Bronchial epithelial cell (primary cell): ENCODE measurements at regions not wholly inside any gene's neighbourhood (a gene's known extent, or its start where the extent isn't known, plus 50 kb on each side); places are given as distances from the start of the nearest gene placed in this dataset.
"Not testable (repeated sequence)": the region's sequence is repeated elsewhere in the genome, so short reads cannot be mapped to it uniquely, and the experiment has no call there.

ENCODE experiments used
- DNase-seq: peaks from one replicate; pipeline ENCODE4 v3.0.0-alpha.2; 2010; ENCODE audit warnings: low read depth
- FAIRE-seq: peaks from 2 replicates; lab custom pipeline; 2011; peaks lifted over from hg19 to GRCh38; lab: Jason Lieb, UNC
- H3K27me3 ChIP-seq: 2 replicates; pipeline ENCODE4 v1.5.1; 2011; ENCODE audit warnings: low read length; ENCODE audit not compliant: control insufficient read depth, insufficient read depth
- H3K36me3 ChIP-seq: 2 replicates; pipeline ENCODE4 v1.5.1; 2011; ENCODE audit warnings: low read length; ENCODE audit not compliant: control insufficient read depth, insufficient read depth
- H3K4me3 ChIP-seq: 2 replicates; pipeline ENCODE4 v1.5.1; 2011; ENCODE audit warnings: mild to moderate bottlenecking, low read depth, low read length, control low read depth
- CTCF ChIP-seq: IDR thresholded peaks from 2 replicates; pipeline ENCODE4 v1.5.1; 2011; ENCODE audit warnings: mild to moderate bottlenecking, moderate library complexity, low read length, control low read depth, inconsistent platforms; ENCODE audit not compliant: insufficient read depth, severe bottlenecking

DNA sequence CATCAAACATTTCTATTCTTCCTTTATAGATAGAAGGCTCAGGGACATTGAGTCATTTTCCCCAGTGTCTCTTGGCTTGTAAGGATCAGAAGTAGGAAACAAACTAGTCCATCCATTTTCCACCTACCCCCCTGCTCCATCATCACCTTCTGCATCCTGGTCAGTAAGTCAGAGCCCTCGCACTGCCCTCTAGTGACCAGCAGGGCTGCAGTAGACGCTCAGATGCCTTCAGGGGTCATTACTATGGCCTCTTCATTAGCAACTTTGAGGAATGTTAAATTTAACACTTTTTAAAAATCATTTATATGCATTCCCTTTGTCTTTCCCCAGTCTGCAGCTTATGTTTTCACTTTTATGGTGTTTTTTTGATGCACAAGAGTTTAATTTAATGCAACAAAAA, 228.4 kb upstream of the PRSS1 start:
- peak; percentile 41 for TF ChIP-seq CTCF
- H3K36me3 ChIP-seq, DNase-seq, H3K27me3 ChIP-seq, FAIRE-seq, H3K4me3 ChIP-seq: not testable (repeated sequence)

DNA sequence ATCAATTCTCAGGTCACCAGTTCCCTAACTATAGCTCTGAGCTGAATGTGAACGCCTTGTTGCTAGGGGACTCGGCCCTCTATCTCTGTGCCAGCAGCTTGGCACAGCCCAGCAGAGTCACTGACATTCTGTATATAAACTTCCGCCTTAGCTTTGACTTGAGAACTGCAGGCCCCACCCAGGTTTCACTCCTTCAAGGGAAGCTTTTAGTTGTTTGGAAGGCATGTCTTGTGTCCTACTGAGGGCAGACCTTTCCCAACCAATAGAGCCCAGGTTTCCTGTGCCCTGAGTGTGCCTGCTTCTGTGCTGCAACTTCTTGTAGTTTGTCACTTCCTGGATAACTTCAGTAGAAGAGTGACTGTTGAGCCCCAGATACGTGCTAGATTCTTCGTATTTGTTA, 228.8 kb upstream of the PRSS1 start:
- H3K27me3 ChIP-seq, FAIRE-seq, H3K4me3 ChIP-seq, H3K36me3 ChIP-seq, DNase-seq: not testable (repeated sequence)

DNA sequence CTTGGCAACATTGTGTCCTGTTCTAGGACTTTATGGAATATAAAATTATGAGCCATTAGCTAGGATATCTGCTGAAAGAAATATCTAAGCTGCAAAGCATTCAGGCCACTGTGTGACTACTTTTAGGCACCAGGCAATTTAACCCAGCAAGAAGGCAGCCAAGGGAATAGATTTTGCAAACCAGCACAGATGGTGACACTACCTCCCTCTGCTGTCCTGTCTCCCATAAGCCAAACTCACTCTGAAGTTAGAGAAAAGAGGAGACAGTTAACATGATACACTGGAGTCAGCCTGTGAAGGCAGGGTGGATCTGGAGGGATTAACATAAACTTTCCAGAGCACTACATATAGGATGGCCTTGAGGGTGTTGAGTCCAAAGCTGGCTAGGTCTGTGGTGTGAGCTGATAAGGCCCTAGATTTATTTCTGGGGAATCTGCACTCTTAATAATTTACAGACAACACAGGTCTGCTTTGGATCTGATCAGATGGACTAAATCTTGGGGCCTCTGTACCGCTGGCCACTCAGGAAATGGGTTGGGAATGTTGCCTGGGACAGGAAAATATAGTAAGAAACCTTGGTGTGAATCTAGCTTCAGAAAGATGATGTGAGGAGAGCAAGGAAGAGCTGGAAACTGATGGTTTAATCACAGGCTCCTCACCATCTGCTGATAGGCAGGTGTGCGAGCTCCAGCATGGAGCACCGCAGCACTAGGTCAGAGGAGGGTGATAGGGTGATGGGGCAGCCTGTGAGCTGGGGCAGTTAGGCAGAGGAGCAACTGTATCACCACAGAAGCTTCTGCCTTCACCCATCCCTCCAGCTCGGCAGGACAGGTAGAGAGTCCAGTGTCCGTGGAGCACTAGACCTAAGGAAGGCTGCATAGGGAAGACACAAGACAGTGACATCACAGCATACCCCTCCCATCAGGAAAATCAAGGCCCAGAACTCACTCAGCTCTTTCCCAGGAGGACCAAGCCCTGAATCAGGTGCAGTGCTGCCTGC, 229.9 kb upstream of the PRSS1 start:
- H3K4me3 ChIP-seq, result no peak overlapping the region
- peaks cover 5% of the 10 kb centered on the region for H3K27me3 ChIP-seq
- no peaks in the 10 kb centered on the region for H3K36me3 ChIP-seq
- no peak for TF ChIP-seq CTCF
- FAIRE-seq, result no peak
- DNase-seq, result no peak

- FAIRE-seq, result no peak
These were observed 233.2 kb upstream of the PRSS1 start for GRCh38 chr7:142516038-142516501.

DNA sequence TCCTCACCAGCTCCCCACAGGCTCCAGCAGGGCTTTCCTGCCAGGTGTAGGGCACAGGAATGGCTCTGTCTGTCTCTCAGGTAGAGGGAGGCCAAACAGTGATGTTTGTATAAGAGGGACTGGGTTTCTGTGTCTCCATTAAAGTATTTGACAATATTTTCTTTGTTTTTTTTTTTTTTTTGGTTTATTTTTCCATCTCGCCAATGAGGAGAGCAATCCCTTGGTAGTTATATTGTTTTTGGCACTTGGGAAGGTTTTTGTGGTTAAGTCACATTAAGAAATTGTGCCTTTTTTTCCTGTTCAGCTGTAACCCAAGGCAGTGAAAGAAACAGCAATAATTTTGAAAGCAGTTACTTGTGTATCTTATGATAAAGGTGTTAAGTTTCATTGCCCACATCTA, 234.6 kb upstream of the PRSS1 start:
- not testable (repeated sequence) for H3K4me3 ChIP-seq, DNase-seq, H3K36me3 ChIP-seq, FAIRE-seq, H3K27me3 ChIP-seq

More at GRCh38 chr7:142516038-142516501, 233.2 kb upstream of the PRSS1 start:
- DNase-seq, result peak; percentile 65
- Histone ChIP-seq H3K4me3 (no peak overlapping the region), H3K27me3 (peaks cover 2% of the 10 kb centered on the region), H3K36me3 (no peaks in the 10 kb centered on the region)
- TF ChIP-seq CTCF, result peak; percentile 73

- FAIRE-seq, result peak; percentile 64
- no peak for DNase-seq
- no peak for TF ChIP-seq CTCF
These were observed 235.9 kb upstream of the PRSS1 start for GRCh38 chr7:142513178-142513955.

More at GRCh38 chr7:142513178-142513955, 235.9 kb upstream of the PRSS1 start:
- Histone ChIP-seq H3K4me3 (no peak overlapping the region), H3K36me3 (no peaks in the 10 kb centered on the region), H3K27me3 (no peaks in the 10 kb centered on the region)
